Fibroblast of the aortic adventitia (primary cell): ENCODE measurements at regions not wholly inside any gene's neighbourhood (a gene's known extent, or its start where the extent isn't known, plus 50 kb on each side); places are given as distances from the start of the nearest gene placed in this dataset.

Source experiments
- DNase-seq: peaks from one replicate; pipeline ENCODE4 v3.0.0-alpha.2; 2010; ENCODE audit warnings: low read depth
- H3K4me3 ChIP-seq: 2 replicates; pipeline ENCODE4 v1.5.1; 2011; ENCODE audit warnings: low read depth, mild to moderate bottlenecking, control low read depth, low read length, moderate library complexity
- TF ChIP-seq, protein P1 (sequence below): IDR thresholded peaks from 2 replicates; pipeline ENCODE4 v1.5.1; 2011; ENCODE audit warnings: mild to moderate bottlenecking, low read length, control low read depth, inconsistent platforms; ENCODE audit not compliant: insufficient read depth

DNA sequence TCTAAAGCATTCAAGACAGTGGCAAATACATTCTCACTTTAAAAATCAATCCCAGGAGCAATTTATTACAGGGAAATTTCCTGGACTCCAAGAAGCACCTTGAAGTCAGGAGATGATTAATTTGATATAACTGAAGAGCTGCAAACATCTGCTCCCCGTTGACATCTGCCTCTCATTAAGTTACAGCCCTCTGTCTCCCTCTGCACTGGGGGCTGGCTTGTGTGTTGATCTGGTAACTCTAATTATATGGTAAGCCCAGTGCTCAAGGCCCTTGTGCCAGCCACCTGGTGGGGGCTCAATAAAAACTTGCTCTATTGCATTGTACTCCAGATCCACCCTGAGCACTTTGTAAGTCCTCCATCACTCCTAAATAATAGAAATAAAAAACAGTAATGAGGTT, 131.1 kb upstream of the ZNF462 start:
- no peak overlapping the region for H3K4me3 ChIP-seq
- TF ChIP-seq, protein P1, sequence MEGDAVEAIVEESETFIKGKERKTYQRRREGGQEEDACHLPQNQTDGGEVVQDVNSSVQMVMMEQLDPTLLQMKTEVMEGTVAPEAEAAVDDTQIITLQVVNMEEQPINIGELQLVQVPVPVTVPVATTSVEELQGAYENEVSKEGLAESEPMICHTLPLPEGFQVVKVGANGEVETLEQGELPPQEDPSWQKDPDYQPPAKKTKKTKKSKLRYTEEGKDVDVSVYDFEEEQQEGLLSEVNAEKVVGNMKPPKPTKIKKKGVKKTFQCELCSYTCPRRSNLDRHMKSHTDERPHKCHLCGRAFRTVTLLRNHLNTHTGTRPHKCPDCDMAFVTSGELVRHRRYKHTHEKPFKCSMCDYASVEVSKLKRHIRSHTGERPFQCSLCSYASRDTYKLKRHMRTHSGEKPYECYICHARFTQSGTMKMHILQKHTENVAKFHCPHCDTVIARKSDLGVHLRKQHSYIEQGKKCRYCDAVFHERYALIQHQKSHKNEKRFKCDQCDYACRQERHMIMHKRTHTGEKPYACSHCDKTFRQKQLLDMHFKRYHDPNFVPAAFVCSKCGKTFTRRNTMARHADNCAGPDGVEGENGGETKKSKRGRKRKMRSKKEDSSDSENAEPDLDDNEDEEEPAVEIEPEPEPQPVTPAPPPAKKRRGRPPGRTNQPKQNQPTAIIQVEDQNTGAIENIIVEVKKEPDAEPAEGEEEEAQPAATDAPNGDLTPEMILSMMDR = no peak

DNA sequence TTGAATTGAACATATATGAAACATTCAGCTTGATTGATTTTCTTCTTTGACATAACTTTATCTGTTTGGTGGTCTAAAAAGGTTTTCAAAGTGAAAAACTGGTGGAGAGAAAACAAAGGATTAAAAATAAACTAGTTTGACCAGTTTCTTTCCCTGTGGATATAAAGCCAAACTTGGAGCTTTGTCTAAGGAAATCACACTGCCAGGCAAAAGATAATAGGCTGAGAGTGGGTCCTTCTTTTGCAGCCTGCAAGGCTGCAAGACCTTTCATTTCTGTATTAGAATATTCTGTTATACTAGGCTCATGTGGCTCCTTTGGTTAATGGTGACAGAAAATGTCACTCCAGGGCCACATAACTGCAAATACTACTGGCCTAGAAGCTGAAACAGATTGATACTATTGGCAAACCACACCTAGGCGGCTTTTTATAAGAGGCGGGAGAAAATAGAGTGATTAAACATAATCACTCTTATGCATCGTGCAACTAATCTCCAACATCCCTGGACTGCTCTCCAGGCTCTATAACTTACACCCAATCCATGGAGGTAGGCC, 129.1 kb upstream of the ZNF462 start:
- H3K4me3 ChIP-seq = no peak overlapping the region
- DNase-seq = no peak
- TF ChIP-seq, protein P1 = no peak

More for the DNA sequence above, 131.1 kb upstream of the ZNF462 start:
- no peak for DNase-seq

GRCh38 chr9:106737516-106737915, 125.5 kb upstream of the ZNF462 start:
- no peak overlapping the region for H3K4me3 ChIP-seq
- DNase-seq = no peak
- TF ChIP-seq, protein P1 = no peak

DNA sequence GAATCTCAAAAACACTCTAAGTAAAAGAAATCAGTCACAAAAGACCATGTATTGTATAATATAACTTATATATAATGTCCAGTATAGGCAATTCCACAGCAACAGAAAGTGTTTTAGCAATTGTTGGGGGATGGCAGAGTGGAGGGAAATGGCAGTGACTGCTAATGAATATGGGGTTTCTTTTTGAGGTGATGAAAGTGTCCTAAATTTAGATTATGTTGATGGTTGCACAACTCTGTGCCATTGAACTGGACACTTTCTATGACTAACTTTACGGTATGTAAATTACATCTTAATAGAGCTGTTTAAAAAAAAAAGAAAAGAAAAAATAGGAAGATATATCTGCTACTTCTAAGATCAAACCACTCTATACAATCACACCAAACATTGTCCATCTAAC, 124.9 kb upstream of the ZNF462 start:
- H3K4me3 ChIP-seq = no peak overlapping the region
- TF ChIP-seq, protein P1 = no peak
- DNase-seq = no peak

- DNase-seq = peak; percentile 3
- TF ChIP-seq, protein P1 = no peak
Observed at GRCh38 chr9:106745457-106745856, 117.5 kb upstream of the ZNF462 start.

GRCh38 chr9:106745876-106746275, 117.1 kb upstream of the ZNF462 start:
- no peak for DNase-seq
- TF ChIP-seq, protein P1 = no peak
- H3K4me3 ChIP-seq = no peak overlapping the region

More at GRCh38 chr9:106745457-106745856, 117.5 kb upstream of the ZNF462 start:
- H3K4me3 ChIP-seq = no peak overlapping the region

DNA sequence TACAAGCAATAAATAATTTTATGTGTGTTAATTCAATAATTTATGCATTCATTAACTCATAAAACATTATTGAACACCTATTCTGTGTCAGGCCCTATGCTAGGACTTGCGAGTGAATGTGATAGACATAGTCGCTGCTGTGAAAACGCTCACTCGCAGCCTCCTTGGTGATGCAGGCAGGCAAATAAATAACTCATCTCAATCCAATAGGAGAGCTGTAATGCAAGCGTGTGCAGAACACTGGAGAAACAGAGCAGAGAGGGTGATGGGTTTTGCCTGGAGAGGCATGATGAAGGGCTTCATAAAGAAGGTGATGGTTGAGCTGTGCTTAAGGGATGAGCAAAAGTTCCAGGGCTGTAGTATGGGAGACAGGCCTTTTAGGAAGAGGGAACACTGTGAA, 111.3 kb upstream of the ZNF462 start:
- DNase-seq = no peak
- TF ChIP-seq, protein P1 = no peak
- no peak overlapping the region for H3K4me3 ChIP-seq
